ENCODE measurements at regions not wholly inside any gene's neighbourhood (a gene's known extent, or its start where the extent isn't known, plus 50 kb on each side); places are given as distances from the start of the nearest gene placed in this dataset.
"Not testable (repeated sequence)": the region's sequence is repeated elsewhere in the genome, so short reads cannot be mapped to it uniquely, and the experiment has no call there.

GRCh38 chr9:82778923-82779322 lies 284.0 kb downstream of the RASEF start:
- TF ChIP-seq CTCF (conservative IDR thresholded peaks at IDR 0.05 in 1 of 2, IDR thresholded peaks at IDR 0.05 in 1 of 2; ENCODE audit: low read depth in 1 of 2, low read length in 2 of 2); EZH2 (IDR thresholded peaks at IDR 0.05; ENCODE audit: low read length, missing control alignments): not testable (repeated sequence)
